ENCODE measurements at regions not wholly inside any gene's neighbourhood (a gene's known extent, or its start where the extent isn't known, plus 50 kb on each side); places are given as distances from the start of the nearest gene placed in this dataset.
"Not testable (repeated sequence)": the region's sequence is repeated elsewhere in the genome, so short reads cannot be mapped to it uniquely, and the experiment has no call there.

DNA sequence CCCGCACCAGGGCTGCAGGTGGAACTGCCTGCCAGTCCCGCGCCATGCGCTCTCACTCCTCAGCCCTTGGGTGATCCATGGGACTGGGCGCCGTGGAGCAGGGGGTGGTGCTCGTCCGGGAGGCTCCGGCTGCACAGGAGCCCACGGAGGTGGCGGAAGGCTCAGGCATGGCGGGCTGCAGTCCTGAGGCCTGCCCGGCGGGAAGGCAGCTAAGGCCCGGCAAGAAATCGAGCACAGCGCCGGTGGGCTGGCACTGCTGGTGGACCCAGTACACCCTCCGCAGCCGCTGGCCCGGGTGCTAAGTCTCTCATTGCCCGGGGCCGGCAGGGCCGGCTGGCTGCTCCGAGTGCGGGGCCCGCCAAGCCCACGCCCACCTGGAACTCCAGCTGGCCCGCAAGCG is 976.0 kb downstream of the ADGRL2 start:
- TF ChIP-seq, protein P1, sequence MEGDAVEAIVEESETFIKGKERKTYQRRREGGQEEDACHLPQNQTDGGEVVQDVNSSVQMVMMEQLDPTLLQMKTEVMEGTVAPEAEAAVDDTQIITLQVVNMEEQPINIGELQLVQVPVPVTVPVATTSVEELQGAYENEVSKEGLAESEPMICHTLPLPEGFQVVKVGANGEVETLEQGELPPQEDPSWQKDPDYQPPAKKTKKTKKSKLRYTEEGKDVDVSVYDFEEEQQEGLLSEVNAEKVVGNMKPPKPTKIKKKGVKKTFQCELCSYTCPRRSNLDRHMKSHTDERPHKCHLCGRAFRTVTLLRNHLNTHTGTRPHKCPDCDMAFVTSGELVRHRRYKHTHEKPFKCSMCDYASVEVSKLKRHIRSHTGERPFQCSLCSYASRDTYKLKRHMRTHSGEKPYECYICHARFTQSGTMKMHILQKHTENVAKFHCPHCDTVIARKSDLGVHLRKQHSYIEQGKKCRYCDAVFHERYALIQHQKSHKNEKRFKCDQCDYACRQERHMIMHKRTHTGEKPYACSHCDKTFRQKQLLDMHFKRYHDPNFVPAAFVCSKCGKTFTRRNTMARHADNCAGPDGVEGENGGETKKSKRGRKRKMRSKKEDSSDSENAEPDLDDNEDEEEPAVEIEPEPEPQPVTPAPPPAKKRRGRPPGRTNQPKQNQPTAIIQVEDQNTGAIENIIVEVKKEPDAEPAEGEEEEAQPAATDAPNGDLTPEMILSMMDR (conservative IDR thresholded peaks at IDR 0.05), result not testable (repeated sequence)
- not testable (repeated sequence) for TF ChIP-seq ZFX (IDR thresholded peaks at IDR 0.05)

Measured in C4-2B (cell line).